SK-N-SH treated with all-trans-retinoic acid at 6 μM for 48 hours (cell line): ENCODE measurements at regions not wholly inside any gene's neighbourhood (a gene's known extent, or its start where the extent isn't known, plus 50 kb on each side); places are given as distances from the start of the nearest gene placed in this dataset.

Source experiments
- ARNTL ChIP-seq: fragments of 450-650 bp; formaldehyde crosslinking; IDR thresholded peaks from 2 replicates; pipeline ENCODE4 v1.5.0; 2020; ENCODE audit warnings: low read depth, mild to moderate bottlenecking, moderate library complexity, borderline replicate concordance
- CREB5 ChIP-seq: fragments of 250-450 bp; sonication (Bioruptor Pico); IDR thresholded peaks from 2 replicates; pipeline ENCODE4 v1.5.1; 2020; ENCODE audit warnings: low read depth, mild to moderate bottlenecking, moderate library complexity
- CSRNP3 ChIP-seq: fragments of 250-450 bp; sonication (Bioruptor Pico); IDR thresholded peaks from 2 replicates; pipeline ENCODE4 v1.5.1; 2021; ENCODE audit warnings: mild to moderate bottlenecking, moderate library complexity
- ISL1 ChIP-seq: fragments of 250-450 bp; sonication (Bioruptor Pico); IDR thresholded peaks from 2 replicates; pipeline ENCODE4 v2.1.2; 2022; ENCODE audit warnings: mild to moderate bottlenecking, moderate library complexity
- PATZ1 ChIP-seq: fragments of 250-450 bp; sonication (Bioruptor Pico); IDR thresholded peaks from 2 replicates; pipeline ENCODE4 v1.8.0; 2020; ENCODE audit warnings: mild to moderate bottlenecking, moderate library complexity, borderline replicate concordance
- PPARA ChIP-seq: fragments of 250-450 bp; sonication (Bioruptor Pico); IDR thresholded peaks from 2 replicates; pipeline ENCODE4 v1.5.0; 2020; ENCODE audit warnings: mild to moderate bottlenecking, borderline replicate concordance
- RARB ChIP-seq: fragments of 250-450 bp; sonication (Bioruptor Pico); IDR thresholded peaks from 2 replicates; pipeline ENCODE4 v1.8.0; 2021; ENCODE audit warnings: mild to moderate bottlenecking, moderate library complexity
- ZC3H10 ChIP-seq: fragments of 250-450 bp; sonication (Bioruptor Pico); IDR thresholded peaks from 2 replicates; pipeline ENCODE4 v1.5.1; 2021; ENCODE audit warnings: mild to moderate bottlenecking, moderate library complexity
- ZFP30 ChIP-seq: fragments of 450-650 bp; formaldehyde crosslinking; IDR thresholded peaks from 2 replicates; pipeline ENCODE4 v1.5.0; 2022; ENCODE audit warnings: mild to moderate bottlenecking, moderate library complexity
- ZNF565 ChIP-seq: fragments of 450-650 bp; formaldehyde crosslinking; conservative IDR thresholded peaks from 2 replicates; pipeline ENCODE4 v1.5.0; 2020; ENCODE audit warnings: low read depth, mild to moderate bottlenecking, moderate library complexity

- TF ChIP-seq PPARA (CRISPR knock-in tag) (no peak), RARB (CRISPR knock-in tag) (no peak), PATZ1 (CRISPR knock-in tag) (no peak), ZC3H10 (CRISPR knock-in tag) (no peak), ZFP30 (CRISPR knock-in tag) (no peak), ZNF565 (no peak), CSRNP3 (no peak), CREB5 (CRISPR knock-in tag) (no peak), ARNTL (CRISPR knock-in tag) (no peak), ISL1 (CRISPR knock-in tag) (no peak)
Observed at GRCh38 chr20:20859510-20859909, 147.1 kb upstream of the RALGAPA2 start.
